Breast epithelium (tissue), 3 donors: ENCODE measurements at regions not wholly inside any gene's neighbourhood (a gene's known extent, or its start where the extent isn't known, plus 50 kb on each side); places are given as distances from the start of the nearest gene placed in this dataset.

Source experiments
- POLR2A ChIP-seq: fragments of 450-650 bp; IDR thresholded peaks from one replicate; pipeline ENCODE4 v1.6.1; 2016; ENCODE audit warnings: antibody characterized with exemption, mild to moderate bottlenecking, moderate library complexity
- POLR2AphosphoS5 ChIP-seq, 3 donors: sonication (generic); formaldehyde crosslinking; IDR thresholded peaks; one replicate each; pipeline ENCODE4 v1.6.1; 2017; ENCODE audit warnings: antibody characterized with exemption in 3 of 3
- TF ChIP-seq, protein P1 (sequence below), 3 donors: fragments of 450-650 bp; IDR thresholded peaks; one replicate each; pipeline ENCODE4 v1.5.1; 2016 to 2017; ENCODE audit warnings: antibody characterized with exemption in 3 of 3, mild to moderate bottlenecking in 3 of 3, moderate library complexity in 3 of 3

DNA sequence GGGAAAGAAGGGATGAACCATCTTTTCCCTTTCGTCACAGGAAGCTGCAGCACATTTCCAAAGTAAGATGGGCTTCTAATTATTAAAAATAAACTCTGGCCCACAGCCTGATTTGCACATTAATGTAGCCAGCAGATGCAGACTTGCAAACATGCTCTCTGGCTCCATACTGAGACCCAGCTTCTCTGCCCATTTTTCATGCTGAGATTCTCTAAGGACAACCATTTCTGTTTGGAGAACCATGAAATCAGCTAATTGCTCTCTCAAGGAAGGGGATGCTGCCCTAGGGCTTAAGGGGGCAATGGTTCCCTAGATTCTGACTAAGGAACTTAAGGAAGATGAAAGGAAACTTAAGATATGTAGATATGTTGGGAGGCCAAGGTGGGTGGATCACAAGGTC is 63.0 kb upstream of the CES5A start:
- TF ChIP-seq POLR2AphosphoS5 (IDR thresholded peaks at IDR 0.05) (no peak), POLR2A (no peak)
- TF ChIP-seq, protein P1, sequence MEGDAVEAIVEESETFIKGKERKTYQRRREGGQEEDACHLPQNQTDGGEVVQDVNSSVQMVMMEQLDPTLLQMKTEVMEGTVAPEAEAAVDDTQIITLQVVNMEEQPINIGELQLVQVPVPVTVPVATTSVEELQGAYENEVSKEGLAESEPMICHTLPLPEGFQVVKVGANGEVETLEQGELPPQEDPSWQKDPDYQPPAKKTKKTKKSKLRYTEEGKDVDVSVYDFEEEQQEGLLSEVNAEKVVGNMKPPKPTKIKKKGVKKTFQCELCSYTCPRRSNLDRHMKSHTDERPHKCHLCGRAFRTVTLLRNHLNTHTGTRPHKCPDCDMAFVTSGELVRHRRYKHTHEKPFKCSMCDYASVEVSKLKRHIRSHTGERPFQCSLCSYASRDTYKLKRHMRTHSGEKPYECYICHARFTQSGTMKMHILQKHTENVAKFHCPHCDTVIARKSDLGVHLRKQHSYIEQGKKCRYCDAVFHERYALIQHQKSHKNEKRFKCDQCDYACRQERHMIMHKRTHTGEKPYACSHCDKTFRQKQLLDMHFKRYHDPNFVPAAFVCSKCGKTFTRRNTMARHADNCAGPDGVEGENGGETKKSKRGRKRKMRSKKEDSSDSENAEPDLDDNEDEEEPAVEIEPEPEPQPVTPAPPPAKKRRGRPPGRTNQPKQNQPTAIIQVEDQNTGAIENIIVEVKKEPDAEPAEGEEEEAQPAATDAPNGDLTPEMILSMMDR (IDR thresholded peaks at IDR 0.05) = no peak
